ENCODE measurements at regions not wholly inside any gene's neighbourhood (a gene's known extent, or its start where the extent isn't known, plus 50 kb on each side); places are given as distances from the start of the nearest gene placed in this dataset.
"Not testable (repeated sequence)": the region's sequence is repeated elsewhere in the genome, so short reads cannot be mapped to it uniquely, and the experiment has no call there.

DNA sequence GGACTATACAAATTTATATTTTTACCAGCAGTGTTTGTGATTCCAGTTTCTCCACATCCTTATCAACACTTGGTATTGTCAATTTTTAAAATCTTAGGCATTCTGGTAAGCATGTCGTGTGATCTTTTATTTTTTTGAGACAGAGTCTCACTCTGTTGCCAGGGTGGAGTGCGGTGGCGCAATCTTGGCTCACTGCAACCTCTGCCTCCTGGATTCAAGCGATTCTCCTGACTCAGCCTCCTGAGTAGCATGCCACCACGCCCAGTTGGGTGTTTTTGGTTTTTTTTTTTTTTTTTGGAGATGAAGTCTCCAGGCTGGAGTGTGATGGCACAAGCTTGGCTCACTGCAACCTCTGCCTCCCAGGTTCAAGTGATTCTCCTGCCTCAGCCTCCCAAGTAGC lies 140.4 kb upstream of the FNDC3A start:
- H3K18ac ChIP-seq (ENCODE audit: extremely low read depth, low read length); H3K79me2 ChIP-seq (ENCODE audit: control insufficient read depth in 1 of 2, insufficient read depth in 2 of 2, low read length in 2 of 2); H3K14ac ChIP-seq (ENCODE audit: insufficient read length); H4K20me1 ChIP-seq (replicated peaks in 1 of 2; ENCODE audit: control insufficient read depth in 1 of 2, insufficient read depth in 2 of 2, low read length in 2 of 2); CTCF ChIA-PET (ENCODE audit: partially characterized antibody); POLR2A ChIA-PET (ENCODE audit: partially characterized antibody); H2AFZ ChIP-seq (ENCODE audit: low read length); H3K4ac ChIP-seq (replicated peaks; ENCODE audit: insufficient read length, low read depth, low read length); H3K27me3 ChIP-seq (replicated peaks in 1 of 4; ENCODE audit: control insufficient read depth in 3 of 4, extremely low read depth in 1 of 4, insufficient read depth in 3 of 4, low read length in 3 of 4); FAIRE-seq; H3K23me2 ChIP-seq (ENCODE audit: low read depth, low read length); H3K4me3 ChIP-seq (ENCODE audit: extremely low read depth in 1 of 4, insufficient read depth in 2 of 4, low read depth in 3 of 4, low read length in 4 of 4); H4K8ac ChIP-seq (ENCODE audit: extremely low read depth, insufficient read depth, low read length); H3K4me2 ChIP-seq (ENCODE audit: insufficient read depth in 1 of 2, low read depth in 2 of 2, low read length in 2 of 2); H3K23ac ChIP-seq (ENCODE audit: insufficient read length); H3K27ac ChIP-seq (ENCODE audit: low read depth, low read length); H3K36me3 ChIP-seq (ENCODE audit: control insufficient read depth in 2 of 4, insufficient read depth in 4 of 4, low read length in 3 of 4); DNase-seq (ENCODE audit: low read depth in 1 of 2, low spot score in 2 of 2); H2AK5ac ChIP-seq (ENCODE audit: low read depth, low read length); H3K9ac ChIP-seq (replicated peaks in 1 of 4; ENCODE audit: extremely low read depth in 1 of 4, low read depth in 3 of 4, low read length in 3 of 4); H2BK120ac ChIP-seq (replicated peaks; ENCODE audit: low read depth, low read length); H4K91ac ChIP-seq (replicated peaks; ENCODE audit: insufficient read length, low read length); H2BK5ac ChIP-seq (ENCODE audit: low read depth, low read length); H2BK12ac ChIP-seq (ENCODE audit: low read depth, low read length); H2BK15ac ChIP-seq (ENCODE audit: low read length); H3K79me1 ChIP-seq (ENCODE audit: low read depth, low read length); H3K9me3 ChIP-seq (ENCODE audit: insufficient read depth in 2 of 2, low read depth in 1 of 2, low read length in 1 of 2); H4K5ac ChIP-seq (ENCODE audit: insufficient read length, low read depth, low read length); H3K56ac ChIP-seq (replicated peaks; ENCODE audit: insufficient read length, low read depth, low read length); H3K4me1 ChIP-seq (replicated peaks in 1 of 4; ENCODE audit: control insufficient read depth in 3 of 4, insufficient read depth in 4 of 4, low read length in 3 of 4); H2BK20ac ChIP-seq (ENCODE audit: low read length): not testable (repeated sequence)
- WGBS, 2 experiments (ENCODE audit: extremely low coverage in 1 of 2, insufficient coverage in 1 of 2, insufficient read length in 1 of 2, insufficient replicate concordance in 2 of 2, low coverage in 1 of 2, low lambda C conversion rate in 2 of 2, missing lambda C conversion rate in 1 of 2): 88% methylated on average over 5 of the region's 5 CpGs; no CpG with 5 or more reads in 1 of the 2 experiments
